Amniotic epithelial cell (primary cell): ENCODE measurements at regions not wholly inside any gene's neighbourhood (a gene's known extent, or its start where the extent isn't known, plus 50 kb on each side); places are given as distances from the start of the nearest gene placed in this dataset.
"Not testable (repeated sequence)": the region's sequence is repeated elsewhere in the genome, so short reads cannot be mapped to it uniquely, and the experiment has no call there.

ENCODE experiments used
- DNase-seq: peaks from one replicate; pipeline ENCODE4 v3.0.0-alpha.2; 2010; ENCODE audit warnings: low read depth

GRCh38 chr10:81251457-81252115 lies 623.4 kb upstream of the NRG3 start:
- DNase-seq: no peak

DNA sequence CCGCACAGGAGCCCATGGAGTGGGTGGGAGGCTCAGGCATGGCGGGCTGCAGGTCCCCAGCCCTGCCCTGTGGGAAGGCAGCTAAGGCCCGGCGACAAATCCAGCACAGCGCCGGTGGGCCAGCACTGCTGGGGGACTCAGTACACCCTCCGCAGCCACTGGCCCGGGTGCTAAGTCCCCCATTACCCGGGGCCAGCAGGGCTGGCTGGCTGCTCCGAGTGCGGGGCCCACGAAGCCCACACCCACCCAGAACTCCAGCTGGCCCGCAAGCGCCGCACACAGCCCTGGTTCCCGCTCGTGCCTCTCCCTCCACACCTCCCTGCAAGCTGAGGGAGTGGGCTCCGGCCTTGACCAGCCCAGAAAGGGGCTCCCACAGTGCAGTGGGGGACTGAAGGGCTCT lies 610.0 kb upstream of the NRG3 start:
- DNase-seq: not testable (repeated sequence)

DNA sequence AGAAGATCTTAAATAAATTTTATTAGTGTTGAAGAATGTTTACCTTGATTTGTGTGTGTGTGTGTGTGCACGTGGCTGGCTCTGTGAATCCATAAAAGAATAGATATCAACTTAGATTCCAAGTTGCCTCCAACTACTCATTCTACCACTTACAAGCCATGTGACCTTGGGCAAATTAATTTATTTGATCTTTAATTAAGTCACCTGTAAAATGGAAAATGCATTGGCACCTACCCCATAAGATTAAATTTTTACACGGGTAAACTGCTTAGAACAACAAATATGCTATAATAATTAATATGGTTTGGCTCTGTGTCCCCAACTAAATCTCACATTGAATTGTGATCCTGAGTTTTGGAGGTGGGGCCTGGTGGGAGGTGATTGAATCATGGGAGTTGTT lies 604.9 kb upstream of the NRG3 start:
- DNase-seq: no peak

DNA sequence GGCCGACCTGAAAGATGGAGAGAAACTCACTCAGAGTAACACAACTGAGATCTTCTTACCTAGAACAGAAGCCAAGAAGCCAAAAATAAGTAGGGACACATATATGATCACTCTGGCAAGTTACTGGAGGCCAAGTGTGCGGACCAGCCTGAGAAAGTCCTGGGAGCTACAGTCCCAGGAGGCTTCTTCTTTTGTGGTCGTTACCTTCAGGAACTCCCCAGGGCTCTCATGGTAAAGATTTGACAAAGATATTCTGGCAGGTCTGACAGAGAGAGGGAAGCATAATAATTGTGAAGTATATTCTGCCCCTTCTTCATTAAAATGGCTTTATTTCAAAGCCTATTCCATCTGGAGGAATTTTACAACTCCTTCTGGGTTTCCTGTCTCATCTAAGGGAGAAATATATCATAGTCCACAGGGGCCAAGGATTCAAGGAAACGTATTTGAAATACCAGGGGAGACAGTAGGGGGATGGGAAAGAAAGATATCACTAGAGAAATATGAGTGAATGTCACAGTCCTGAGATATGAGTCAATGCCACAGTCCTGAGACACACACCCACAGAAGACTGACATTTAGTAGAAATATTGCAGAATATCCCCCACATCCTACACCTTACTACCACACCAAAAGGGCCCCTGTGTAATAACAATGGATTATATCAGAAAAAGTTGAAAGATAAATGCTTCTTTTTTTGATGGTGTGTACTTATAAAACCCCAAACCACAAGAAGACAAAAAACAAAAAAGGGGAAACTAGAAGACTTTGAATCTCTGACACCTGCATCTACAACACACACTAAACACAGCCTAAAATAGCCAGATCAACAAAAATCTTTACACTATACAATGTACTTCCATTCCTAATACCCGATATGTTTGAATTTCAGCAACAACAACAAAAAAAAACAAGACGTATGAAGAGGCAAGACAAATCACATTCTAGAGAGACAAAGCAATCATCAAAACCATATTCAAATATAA lies 594.2 kb upstream of the NRG3 start:
- no peak for DNase-seq

- no peak for DNase-seq
These were observed 586.5 kb upstream of the NRG3 start for GRCh38 chr10:81288544-81288943.

DNA sequence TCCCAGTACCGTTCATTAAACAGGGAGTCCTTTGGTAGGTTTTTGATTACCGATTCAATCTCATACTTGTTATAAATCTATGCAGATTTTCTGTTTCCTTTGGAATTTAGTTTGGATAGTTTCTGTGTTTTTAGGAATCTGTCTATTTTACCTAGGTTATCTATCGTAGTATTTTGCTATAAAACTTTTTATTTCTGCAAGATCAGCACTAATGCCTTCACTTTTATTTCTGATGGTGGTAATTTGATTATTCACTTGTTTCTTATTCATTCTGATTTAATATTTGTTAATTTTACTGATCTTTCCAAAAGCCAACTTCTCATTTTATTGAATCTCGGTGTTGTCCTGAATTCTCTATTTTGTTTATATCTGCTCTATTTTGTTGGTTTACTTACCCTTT lies 577.7 kb upstream of the NRG3 start:
- DNase-seq: no peak

DNA sequence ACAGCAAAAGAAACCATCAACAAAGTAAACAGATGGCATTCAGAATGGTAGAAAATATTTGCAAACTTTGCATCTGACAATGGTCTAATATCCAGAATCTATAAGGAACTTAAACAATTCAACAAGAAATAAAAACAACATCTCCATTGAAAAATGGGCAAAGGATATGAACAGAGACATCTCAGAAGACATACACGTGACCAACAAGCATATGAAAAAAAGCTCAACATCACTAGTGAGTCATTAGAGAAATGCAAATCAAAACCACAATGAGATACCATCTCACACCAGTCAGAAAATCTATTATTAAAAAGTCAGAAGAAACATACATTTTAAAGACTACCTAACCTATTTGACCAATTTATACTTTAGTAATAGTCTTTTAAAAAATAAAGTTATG lies 571.3 kb upstream of the NRG3 start:
- DNase-seq: no peak

- DNase-seq: no peak
These were observed 567.8 kb upstream of the NRG3 start for GRCh38 chr10:81306971-81307782.

GRCh38 chr10:81309041-81309552 lies 565.9 kb upstream of the NRG3 start:
- no peak for DNase-seq

- DNase-seq: no peak
These were observed 560.5 kb upstream of the NRG3 start for GRCh38 chr10:81314471-81314870.

- DNase-seq: no peak
These were observed 560.0 kb upstream of the NRG3 start for GRCh38 chr10:81315026-81315425.

DNA sequence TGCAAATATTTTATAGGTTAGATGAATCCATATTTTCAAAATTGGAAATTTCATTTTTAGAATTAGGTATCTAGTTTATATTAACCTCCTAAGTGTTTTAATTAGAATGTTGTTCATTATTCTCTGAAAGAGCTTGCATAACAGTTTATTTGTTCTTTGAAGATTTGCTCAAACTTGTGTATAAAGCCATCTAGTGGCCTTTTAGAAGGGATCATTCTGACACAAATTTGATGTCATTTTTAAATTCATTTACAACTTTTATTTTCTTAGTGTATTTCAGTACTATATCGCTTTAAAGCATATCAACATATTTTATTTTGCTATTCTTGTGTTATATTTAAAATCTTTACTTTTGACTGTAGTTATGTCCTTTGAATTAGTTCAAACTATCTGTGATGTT lies 527.0 kb upstream of the NRG3 start:
- DNase-seq: no peak

GRCh38 chr10:81367132-81367531 lies 507.9 kb upstream of the NRG3 start:
- DNase-seq: no peak

DNA sequence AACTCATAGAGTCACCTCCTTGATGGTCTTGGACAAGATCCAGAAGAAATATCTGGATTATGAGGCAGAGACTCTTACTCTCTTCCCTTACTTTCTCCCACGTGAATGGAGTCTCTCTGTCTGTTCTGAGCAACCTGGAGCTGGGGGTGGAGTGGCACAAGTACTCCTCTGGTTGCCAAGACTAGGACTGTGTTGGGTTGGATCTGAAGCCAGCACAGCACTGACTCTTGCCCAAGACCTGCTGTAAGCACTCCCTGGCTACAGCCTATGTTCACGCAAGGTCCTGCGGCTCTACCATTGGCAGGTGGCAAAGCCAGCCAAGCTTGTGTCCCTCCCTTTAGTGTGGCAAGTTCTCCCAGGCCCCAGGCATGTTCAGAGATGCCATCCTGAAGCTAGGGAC lies 488.2 kb upstream of the NRG3 start:
- DNase-seq: no peak

- no peak for DNase-seq
These were observed 471.5 kb upstream of the NRG3 start for GRCh38 chr10:81403451-81403850.

DNA sequence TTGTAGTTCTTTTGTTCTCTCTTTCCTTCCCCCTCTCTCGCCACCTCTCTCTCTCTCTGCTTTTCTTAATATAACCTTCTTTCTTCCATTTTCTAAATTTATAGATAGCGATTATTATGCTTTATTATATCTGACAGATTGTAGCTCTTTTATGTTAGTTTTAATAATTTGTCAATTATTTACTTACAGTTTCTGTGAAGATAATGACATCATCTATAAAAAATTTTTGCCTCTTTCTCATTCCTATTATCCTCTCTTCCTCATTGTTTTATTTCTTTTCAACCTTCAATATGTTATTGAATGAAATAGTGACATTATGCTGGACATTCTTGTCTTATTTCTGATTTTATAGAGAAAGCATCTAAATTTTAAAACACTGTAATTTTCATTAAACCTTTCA lies 469.6 kb upstream of the NRG3 start:
- no peak for DNase-seq

- DNase-seq: no peak
These were observed 461.0 kb upstream of the NRG3 start for GRCh38 chr10:81414038-81414437.

DNA sequence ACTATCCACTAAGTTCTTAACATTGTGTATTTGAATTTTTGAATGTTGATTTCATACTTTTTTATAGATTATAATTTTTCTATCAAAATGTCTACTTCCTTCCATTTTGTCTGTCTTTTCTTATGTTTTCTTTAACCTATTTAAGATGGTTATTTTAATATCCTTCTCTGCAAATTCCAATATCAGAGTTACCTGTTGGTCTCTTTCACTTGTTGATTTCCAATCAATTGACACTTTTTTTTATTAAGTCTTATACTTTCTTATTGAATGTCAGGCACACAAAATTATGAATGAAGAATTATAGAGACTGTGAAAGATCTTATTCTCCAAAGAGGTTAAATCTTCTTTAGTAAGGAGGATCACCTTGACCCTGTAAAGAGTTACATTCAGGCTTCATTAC lies 448.3 kb upstream of the NRG3 start:
- DNase-seq: no peak

DNA sequence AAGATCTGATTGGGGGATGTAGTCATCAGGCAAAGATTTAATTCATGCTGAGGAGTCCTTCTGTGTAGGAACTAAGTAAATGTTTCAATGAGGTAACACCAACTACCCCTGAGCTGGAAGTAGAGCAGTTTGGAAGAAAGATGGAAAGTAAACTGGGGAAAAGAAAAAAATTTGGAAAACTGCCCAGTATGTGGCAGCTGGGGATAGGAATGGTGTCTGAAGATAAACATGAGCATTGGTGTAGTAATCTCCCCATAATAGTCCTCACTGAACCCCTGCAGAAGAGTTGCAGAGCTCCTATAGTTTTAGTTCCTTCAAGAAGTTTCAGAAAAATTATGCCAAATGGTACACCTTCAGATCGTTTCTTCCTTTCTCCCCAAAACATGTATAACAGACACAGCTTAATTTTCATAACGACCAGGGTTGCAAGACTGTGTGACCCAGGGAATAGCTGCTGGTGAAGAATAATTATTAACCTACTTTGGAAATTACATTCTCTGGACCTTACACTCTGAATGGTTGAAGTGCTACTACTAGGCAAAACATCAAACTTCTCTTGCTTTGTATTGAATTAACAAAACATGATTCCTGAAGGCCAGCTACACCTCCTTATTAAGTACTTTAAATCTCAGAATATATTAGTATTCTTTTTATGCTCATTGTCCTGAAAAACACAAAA lies 446.4 kb upstream of the NRG3 start:
- DNase-seq: no peak

DNA sequence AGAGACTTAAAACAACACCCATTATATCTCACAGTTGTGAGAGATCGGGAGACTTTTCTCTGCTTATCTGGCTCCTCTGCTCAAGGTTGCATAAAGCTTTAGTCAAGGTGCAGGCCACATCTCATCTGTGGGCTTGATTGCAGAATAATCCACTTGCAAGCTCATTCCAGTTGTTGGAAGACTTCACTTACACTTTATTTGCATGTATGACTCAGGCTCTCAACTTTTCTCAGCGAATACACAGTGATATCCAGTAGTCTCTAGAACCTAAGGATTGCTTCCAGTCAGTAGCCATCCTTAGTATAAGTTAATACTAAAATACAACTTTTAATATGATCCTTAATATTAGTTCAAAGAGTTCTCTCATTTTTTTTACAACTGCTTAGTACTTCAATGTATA lies 435.5 kb upstream of the NRG3 start:
- DNase-seq: no peak

DNA sequence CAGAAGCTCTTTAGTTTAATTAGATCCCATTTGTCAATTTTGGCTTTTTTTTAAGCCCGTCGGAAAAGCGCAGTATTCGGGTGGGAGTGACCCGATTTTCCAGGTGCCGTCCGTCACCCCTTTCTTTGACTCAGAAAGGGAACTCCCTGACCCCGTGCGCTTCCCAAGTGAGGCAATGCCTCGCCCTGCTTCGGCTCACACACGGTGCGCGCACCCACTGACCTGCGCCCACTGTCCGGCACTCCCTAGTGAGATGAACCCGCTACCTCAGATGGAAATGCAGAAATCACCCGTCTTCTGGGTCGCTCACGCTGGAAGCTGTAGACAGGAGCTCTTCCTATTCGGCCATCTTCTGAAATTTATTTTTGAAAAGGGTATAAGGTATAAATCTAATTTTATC lies 433.4 kb upstream of the NRG3 start:
- not testable (repeated sequence) for DNase-seq
